Pancreas (tissue), 10 donors: ENCODE measurements at regions not wholly inside any gene's neighbourhood (a gene's known extent, or its start where the extent isn't known, plus 50 kb on each side); places are given as distances from the start of the nearest gene placed in this dataset.

Experiments
- ATAC-seq, 4 donors: fragments of 200-7000 bp; cut with Tn5 transposase; one replicate each; pipeline versions ENCODE4 v1.8.0 to v1.9.1; 2020; ENCODE audit warnings: mild to moderate bottlenecking in 4 of 4, moderate library complexity in 4 of 4
- DNase-seq, 6 donors: peaks; one replicate each; pipeline ENCODE4 v3.0.0-alpha.2; 2020
- FAIRE-seq: peaks from 2 replicates; lab custom pipeline; 2012; peaks lifted over from hg19 to GRCh38; lab: Jason Lieb, UNC
- H3K27ac ChIP-seq, 4 donors: fragments of 200-600 bp; sonication (generic); 1 replicate in 3 of 4; 2 replicates in 1 of 4; pipeline versions ENCODE4 v1.5.0 to v1.8.0; 2020
- H3K27me3 ChIP-seq, 4 donors: fragments of 200-600 bp; one replicate each; pipeline ENCODE4 v1.8.0; 2021
- H3K36me3 ChIP-seq, 3 donors: fragments of 200-600 bp; sonication (generic) in 1 of 3; one replicate each; pipeline versions ENCODE4 v1.5.0 to v1.8.0; 2020 to 2021
- H3K4me1 ChIP-seq, 3 donors: fragments of 200-600 bp; one replicate each; pipeline ENCODE4 v1.8.0; 2021
- H3K4me3 ChIP-seq, 4 donors: fragments of 200-600 bp; sonication (generic) in 2 of 4; one replicate each; pipeline versions ENCODE4 v1.5.0 to v1.8.0; 2020 to 2021
- H3K9me3 ChIP-seq, 4 donors: fragments of 200-600 bp; one replicate each; pipeline ENCODE4 v1.8.0; 2021
- WGBS, 2 donors: extraction: QIAGEN DNeasy Blood & Tissue Kit; methylation state at CpG; one replicate each; pipeline ENCODE4 v1.1.7; 2013; 5-methylcytosine and 5-hydroxymethylcytosine counted together
- intact Hi-C, 3 donors: fragments of 100-400 bp; cut with DNase I; formaldehyde crosslinking; loops; one replicate each; pipeline versions ENCODE4 v1.11.1 to v1.14.2; 2022
- TF ChIP-seq, protein P1 (sequence below), 4 donors: fragments of 200-600 bp; sonication (generic) in 3 of 4; IDR thresholded peaks; one replicate each; pipeline versions ENCODE4 v1.5.0 to v1.8.0; 2021; ENCODE audit warnings: antibody characterized with exemption in 4 of 4
- donor health status: healthy with polysubstance abuse.
- donor health status: DM: no; HTN: no; CAD: no; lungs with moderate emphysema.
- donor health status: DM: no; HTN: no; CAD: no.
- donor health status: control.
- donor health status: control.
- donor health status: Bipolar disorder and iron deficiency.
- donor health status: DM: yes; HTN: yes; CAD: no.
- donor health status: DM: no; HTN: no; CAD: no.
- donor health status: DM: no; HTN: no; CAD: no.
- donor health status: DM: yes; HTN: yes; CAD: no.

DNA sequence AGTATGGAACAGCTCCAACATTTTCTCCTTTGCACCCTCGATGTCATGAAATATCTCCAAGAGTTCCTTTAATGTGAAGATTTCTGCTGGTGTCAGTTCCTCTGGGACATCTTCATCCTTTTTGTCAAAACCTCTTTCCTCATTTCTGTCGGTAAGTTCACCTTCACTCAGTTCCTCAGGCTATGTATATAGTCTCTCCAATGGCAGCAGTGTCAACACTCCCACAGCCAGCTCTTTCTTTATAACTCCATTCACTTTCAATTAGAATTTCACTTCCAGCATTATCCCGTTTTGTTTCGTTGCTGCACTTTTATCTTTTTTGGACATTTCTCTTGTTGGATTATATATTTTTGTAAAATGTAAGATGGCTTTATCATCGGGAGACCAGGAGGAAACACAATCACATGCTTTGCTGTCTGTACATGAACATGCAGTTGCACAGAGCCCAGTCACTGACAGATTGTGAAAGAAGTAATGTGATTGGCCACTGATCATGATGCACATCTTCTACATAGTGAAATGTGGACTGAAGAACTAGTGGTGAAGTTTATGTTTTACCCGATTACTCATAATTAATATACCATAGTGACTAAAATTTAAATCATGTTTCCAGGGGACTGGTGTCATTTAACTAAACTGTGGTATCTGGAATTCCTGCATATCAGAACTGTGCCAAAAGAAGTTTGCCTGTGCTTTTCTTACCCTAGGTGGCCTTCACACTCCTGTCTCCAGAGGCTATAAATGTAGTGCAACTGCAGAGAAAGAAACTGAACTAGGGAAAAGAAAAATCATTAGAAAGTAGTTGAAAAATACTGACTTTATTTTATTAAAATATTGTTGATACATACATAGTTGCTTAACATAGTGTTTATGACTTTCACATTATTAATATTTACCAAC lies 289.6 kb downstream of the PPP1R3A start:
- Histone ChIP-seq H3K36me3 (no peaks in the 10 kb centered on the region), H3K27me3 (no peaks in the 10 kb centered on the region), H3K4me1 (no peaks in the 10 kb centered on the region), H3K9me3 (no peaks in the 10 kb centered on the region), H3K27ac (no peak overlapping the region), H3K4me3 (no peak overlapping the region)
- TF ChIP-seq, protein P1, sequence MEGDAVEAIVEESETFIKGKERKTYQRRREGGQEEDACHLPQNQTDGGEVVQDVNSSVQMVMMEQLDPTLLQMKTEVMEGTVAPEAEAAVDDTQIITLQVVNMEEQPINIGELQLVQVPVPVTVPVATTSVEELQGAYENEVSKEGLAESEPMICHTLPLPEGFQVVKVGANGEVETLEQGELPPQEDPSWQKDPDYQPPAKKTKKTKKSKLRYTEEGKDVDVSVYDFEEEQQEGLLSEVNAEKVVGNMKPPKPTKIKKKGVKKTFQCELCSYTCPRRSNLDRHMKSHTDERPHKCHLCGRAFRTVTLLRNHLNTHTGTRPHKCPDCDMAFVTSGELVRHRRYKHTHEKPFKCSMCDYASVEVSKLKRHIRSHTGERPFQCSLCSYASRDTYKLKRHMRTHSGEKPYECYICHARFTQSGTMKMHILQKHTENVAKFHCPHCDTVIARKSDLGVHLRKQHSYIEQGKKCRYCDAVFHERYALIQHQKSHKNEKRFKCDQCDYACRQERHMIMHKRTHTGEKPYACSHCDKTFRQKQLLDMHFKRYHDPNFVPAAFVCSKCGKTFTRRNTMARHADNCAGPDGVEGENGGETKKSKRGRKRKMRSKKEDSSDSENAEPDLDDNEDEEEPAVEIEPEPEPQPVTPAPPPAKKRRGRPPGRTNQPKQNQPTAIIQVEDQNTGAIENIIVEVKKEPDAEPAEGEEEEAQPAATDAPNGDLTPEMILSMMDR (IDR thresholded peaks at IDR 0.05) = no peak
- DNase-seq (no peak), FAIRE-seq (no peak), ATAC-seq (no peak)
- intact Hi-C loops = no loop called here
- WGBS, 2 donors = 48 to 77% methylated on average over 6 of the region's 6 CpGs

- Histone ChIP-seq H3K9me3 (no peaks in the 10 kb centered on the region), H3K27ac (no peak overlapping the region), H3K4me3 (no peak overlapping the region), H3K36me3 (no peaks in the 10 kb centered on the region), H3K4me1 (no peaks in the 10 kb centered on the region), H3K27me3 (no peaks in the 10 kb centered on the region)
- FAIRE-seq = no peak
- no peak for DNase-seq
- no peak for ATAC-seq
- intact Hi-C loops = no loop called here
- TF ChIP-seq, protein P1 (IDR thresholded peaks at IDR 0.05) = no peak
Measured at GRCh38 chr7:113625494-113626102, 293.2 kb downstream of the PPP1R3A start.

- Histone ChIP-seq H3K27me3 (no peaks in the 10 kb centered on the region), H3K4me1 (no peaks in the 10 kb centered on the region), H3K4me3 (no peak overlapping the region), H3K27ac (no peak overlapping the region), H3K9me3 (no peaks in the 10 kb centered on the region), H3K36me3 (no peaks in the 10 kb centered on the region)
- ATAC-seq = no peak
- 80% methylated on average over 1 of the region's 1 CpG for WGBS, 2 donors
- intact Hi-C loops = no loop called here
- TF ChIP-seq, protein P1 (IDR thresholded peaks at IDR 0.05) = no peak
- no peak for DNase-seq
- no peak for FAIRE-seq
Measured at GRCh38 chr7:113622796-113623195, 296.0 kb downstream of the PPP1R3A start.

DNA sequence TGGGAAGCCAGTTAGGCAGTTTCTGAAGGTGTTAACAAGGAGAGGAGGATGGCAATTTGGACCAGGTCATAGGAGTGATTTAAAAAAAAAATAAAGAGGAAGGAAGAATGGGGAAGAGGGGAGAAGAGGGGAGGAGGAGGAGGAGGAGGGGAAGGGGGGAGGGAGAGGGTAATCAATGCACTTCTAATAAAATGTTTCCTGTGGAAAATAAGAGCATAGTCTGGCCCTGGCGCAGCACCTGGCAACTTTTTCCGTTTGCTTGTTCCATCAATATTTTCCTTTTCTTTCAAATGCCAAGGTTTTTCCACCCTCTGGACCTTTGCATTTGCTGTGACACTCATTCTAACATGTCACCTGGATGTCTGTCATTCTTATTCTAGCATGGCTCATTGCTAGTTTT lies 308.2 kb downstream of the PPP1R3A start:
- TF ChIP-seq, protein P1 (IDR thresholded peaks at IDR 0.05) = no peak
- Histone ChIP-seq H3K36me3 (no peaks in the 10 kb centered on the region), H3K27me3 (no peaks in the 10 kb centered on the region), H3K4me3 (no peak overlapping the region), H3K4me1 (no peaks in the 10 kb centered on the region), H3K9me3 (no peaks in the 10 kb centered on the region), H3K27ac (no peak overlapping the region)
- no peak for DNase-seq
- 31 to 38% methylated on average over 2 of the region's 2 CpGs for WGBS, 2 donors
- FAIRE-seq = no peak
- no peak for ATAC-seq
- intact Hi-C loops = no loop called here

DNA sequence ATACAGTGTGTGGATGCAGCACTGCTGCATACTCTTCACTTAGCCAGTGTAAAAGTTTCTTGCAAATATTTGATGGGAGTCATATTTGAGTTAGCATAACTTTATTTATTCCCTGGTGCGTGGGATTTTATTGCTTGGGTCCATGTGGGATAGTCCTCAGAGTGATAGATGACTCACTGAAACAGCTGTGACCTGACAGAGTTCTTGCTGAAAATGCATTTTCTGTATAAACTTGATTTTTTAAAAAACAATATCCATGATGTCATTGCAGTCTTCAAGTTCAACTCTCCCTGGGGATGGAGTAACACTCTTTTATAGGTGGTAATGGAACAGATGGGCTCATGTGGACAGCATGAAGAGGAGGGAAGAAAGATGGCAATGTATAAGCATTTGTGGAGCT lies 310.0 kb downstream of the PPP1R3A start:
- Histone ChIP-seq H3K4me1 (no peaks in the 10 kb centered on the region), H3K4me3 (no peak overlapping the region), H3K36me3 (no peaks in the 10 kb centered on the region), H3K27me3 (no peaks in the 10 kb centered on the region), H3K9me3 (no peaks in the 10 kb centered on the region), H3K27ac (no peak overlapping the region)
- 61 to 89% methylated on average over 1 of the region's 1 CpG for WGBS, 2 donors
- FAIRE-seq = no peak
- DNase-seq = no peak
- TF ChIP-seq, protein P1 (IDR thresholded peaks at IDR 0.05) = no peak
- ATAC-seq = no peak
- intact Hi-C loops = no loop called here
